ENCODE measurements at regions not wholly inside any gene's neighbourhood (a gene's known extent, or its start where the extent isn't known, plus 50 kb on each side); places are given as distances from the start of the nearest gene placed in this dataset.
"Not testable (repeated sequence)": the region's sequence is repeated elsewhere in the genome, so short reads cannot be mapped to it uniquely, and the experiment has no call there.

- Mint-ChIP-seq H3K27me3 (no peaks in the 10 kb centered on the region), H3K9me3 (ENCODE audit: low read depth) (peaks cover 13% of the 10 kb centered on the region), H3K36me3 (peaks cover 6% of the 10 kb centered on the region), H3K27ac (no peak overlapping the region), H3K4me3 (no peak overlapping the region), H3K4me1 (ENCODE audit: low read depth) (peaks cover 9% of the 10 kb centered on the region)
These were observed 202.5 kb upstream of the SHH start for GRCh38 chr7:156014808-156015207.

- H3K27me3 Mint-ChIP-seq, result no peaks in the 10 kb centered on the region
These were observed 201.9 kb upstream of the SHH start for GRCh38 chr7:156014201-156014600.

GRCh38 chr7:156012412-156012811 lies 200.1 kb upstream of the SHH start:
- H3K27ac Mint-ChIP-seq, result no peak overlapping the region
- peaks cover 16% of the 10 kb centered on the region for H3K9me3 Mint-ChIP-seq (ENCODE audit: low read depth)
- no peaks in the 10 kb centered on the region for H3K27me3 Mint-ChIP-seq
- peaks cover 5% of the 10 kb centered on the region for H3K4me1 Mint-ChIP-seq (ENCODE audit: low read depth)
- H3K4me3 Mint-ChIP-seq, result no peak overlapping the region
- H3K36me3 Mint-ChIP-seq, result peaks cover 6% of the 10 kb centered on the region

More at GRCh38 chr7:156014201-156014600, 201.9 kb upstream of the SHH start:
- Mint-ChIP-seq H3K9me3 (ENCODE audit: low read depth) (peaks cover 16% of the 10 kb centered on the region), H3K4me3 (no peak overlapping the region), H3K4me1 (ENCODE audit: low read depth) (peaks cover 5% of the 10 kb centered on the region), H3K27ac (no peak overlapping the region), H3K36me3 (peaks cover 6% of the 10 kb centered on the region)

GRCh38 chr7:156009569-156009968 lies 197.3 kb upstream of the SHH start:
- H3K27ac Mint-ChIP-seq, result no peak overlapping the region
- no peaks in the 10 kb centered on the region for H3K27me3 Mint-ChIP-seq
- H3K36me3 Mint-ChIP-seq, result peaks cover 6% of the 10 kb centered on the region
- peaks cover 16% of the 10 kb centered on the region for H3K9me3 Mint-ChIP-seq (ENCODE audit: low read depth)
- H3K4me3 Mint-ChIP-seq, result no peak overlapping the region
- H3K4me1 Mint-ChIP-seq (ENCODE audit: low read depth), result peaks cover 5% of the 10 kb centered on the region

- not testable (repeated sequence) for H3K27me3 Mint-ChIP-seq; H3K27ac Mint-ChIP-seq; H3K4me3 Mint-ChIP-seq; H3K36me3 Mint-ChIP-seq; H3K9me3 Mint-ChIP-seq (ENCODE audit: low read depth)
- peaks cover 11% of the 10 kb centered on the region for H3K4me1 Mint-ChIP-seq (ENCODE audit: low read depth)
These were observed 194.6 kb upstream of the SHH start for GRCh38 chr7:156006876-156007275.

GRCh38 chr7:156006024-156006423 lies 193.8 kb upstream of the SHH start:
- H3K27me3 Mint-ChIP-seq, result no peaks in the 10 kb centered on the region
- no peaks in the 10 kb centered on the region for H3K36me3 Mint-ChIP-seq
- no peak overlapping the region for H3K4me3 Mint-ChIP-seq
- H3K27ac Mint-ChIP-seq, result no peak overlapping the region
- H3K4me1 Mint-ChIP-seq (ENCODE audit: low read depth), result peaks cover 12% of the 10 kb centered on the region
- peaks cover 4% of the 10 kb centered on the region for H3K9me3 Mint-ChIP-seq (ENCODE audit: low read depth)

- H3K4me3 Mint-ChIP-seq, result no peak overlapping the region
- peaks cover 17% of the 10 kb centered on the region for H3K4me1 Mint-ChIP-seq (ENCODE audit: low read depth)
- H3K36me3 Mint-ChIP-seq, result no peaks in the 10 kb centered on the region
- H3K27me3 Mint-ChIP-seq, result no peaks in the 10 kb centered on the region
- peaks cover 4% of the 10 kb centered on the region for H3K9me3 Mint-ChIP-seq (ENCODE audit: low read depth)
- H3K27ac Mint-ChIP-seq, result no peak overlapping the region
These were observed 193.0 kb upstream of the SHH start for GRCh38 chr7:156005202-156005691.

- Mint-ChIP-seq H3K36me3 (no peaks in the 10 kb centered on the region), H3K9me3 (ENCODE audit: low read depth) (peaks cover under 1% of the 10 kb centered on the region), H3K27me3 (no peaks in the 10 kb centered on the region), H3K4me3 (no peak overlapping the region), H3K4me1 (ENCODE audit: low read depth) (peaks cover 18% of the 10 kb centered on the region), H3K27ac (no peak overlapping the region)
These were observed 192.3 kb upstream of the SHH start for GRCh38 chr7:156004265-156005201.

- Mint-ChIP-seq H3K4me1 (ENCODE audit: low read depth) (peaks cover 18% of the 10 kb centered on the region), H3K4me3 (no peak overlapping the region), H3K27me3 (no peaks in the 10 kb centered on the region), H3K27ac (no peak overlapping the region), H3K9me3 (ENCODE audit: low read depth) (no peaks in the 10 kb centered on the region), H3K36me3 (no peaks in the 10 kb centered on the region)
These were observed 191.2 kb upstream of the SHH start for GRCh38 chr7:156003220-156004162.

- Mint-ChIP-seq H3K27me3 (no peaks in the 10 kb centered on the region), H3K4me1 (ENCODE audit: low read depth) (peaks cover 27% of the 10 kb centered on the region), H3K27ac (no peak overlapping the region), H3K9me3 (ENCODE audit: low read depth) (no peaks in the 10 kb centered on the region), H3K36me3 (no peaks in the 10 kb centered on the region), H3K4me3 (no peak overlapping the region)
These were observed 190.3 kb upstream of the SHH start for GRCh38 chr7:156002362-156003066.

GRCh38 chr7:156001496-156002260 lies 189.4 kb upstream of the SHH start:
- Mint-ChIP-seq H3K27ac (no peak overlapping the region), H3K36me3 (no peaks in the 10 kb centered on the region), H3K27me3 (peaks cover 5% of the 10 kb centered on the region), H3K4me3 (no peak overlapping the region), H3K4me1 (ENCODE audit: low read depth) (peaks cover 35% of the 10 kb centered on the region), H3K9me3 (ENCODE audit: low read depth) (no peaks in the 10 kb centered on the region)

GRCh38 chr7:156000601-156001396 lies 188.5 kb upstream of the SHH start:
- Mint-ChIP-seq H3K4me3 (no peak overlapping the region), H3K36me3 (no peaks in the 10 kb centered on the region), H3K4me1 (ENCODE audit: low read depth) (peaks cover 44% of the 10 kb centered on the region), H3K27ac (no peak overlapping the region), H3K27me3 (peaks cover 7% of the 10 kb centered on the region), H3K9me3 (ENCODE audit: low read depth) (no peaks in the 10 kb centered on the region)
